GM12801 (cell line): ENCODE measurements at regions not wholly inside any gene's neighbourhood (a gene's known extent, or its start where the extent isn't known, plus 50 kb on each side); places are given as distances from the start of the nearest gene placed in this dataset.

Experiments used
- TF ChIP-seq, protein P1 (sequence below): IDR thresholded peaks from one replicate; pipeline ENCODE4 v1.5.1; 2011; ENCODE audit warnings: control low read depth; ENCODE audit not compliant: insufficient read length; ENCODE audit errors: extremely low read depth

DNA sequence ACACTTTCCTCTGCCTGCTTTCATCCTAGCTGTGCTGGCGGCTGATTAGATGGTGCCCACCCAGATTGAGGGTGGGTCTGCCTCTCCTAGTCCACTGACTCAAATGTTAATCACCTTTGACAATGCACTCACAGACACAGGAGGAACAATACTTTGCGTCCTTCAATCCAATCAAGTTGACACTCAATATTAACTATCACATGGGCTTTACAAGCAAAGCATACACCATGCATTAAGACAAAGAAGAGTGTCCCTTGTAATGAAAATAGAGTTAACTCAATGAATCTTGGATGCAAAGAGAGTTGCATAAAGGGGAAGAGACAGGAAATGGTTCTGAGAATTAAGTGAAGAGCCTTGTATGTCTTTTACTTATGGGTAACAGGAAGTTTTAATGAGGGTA is 298.7 kb upstream of the BRINP1 start:
- TF ChIP-seq, protein P1, sequence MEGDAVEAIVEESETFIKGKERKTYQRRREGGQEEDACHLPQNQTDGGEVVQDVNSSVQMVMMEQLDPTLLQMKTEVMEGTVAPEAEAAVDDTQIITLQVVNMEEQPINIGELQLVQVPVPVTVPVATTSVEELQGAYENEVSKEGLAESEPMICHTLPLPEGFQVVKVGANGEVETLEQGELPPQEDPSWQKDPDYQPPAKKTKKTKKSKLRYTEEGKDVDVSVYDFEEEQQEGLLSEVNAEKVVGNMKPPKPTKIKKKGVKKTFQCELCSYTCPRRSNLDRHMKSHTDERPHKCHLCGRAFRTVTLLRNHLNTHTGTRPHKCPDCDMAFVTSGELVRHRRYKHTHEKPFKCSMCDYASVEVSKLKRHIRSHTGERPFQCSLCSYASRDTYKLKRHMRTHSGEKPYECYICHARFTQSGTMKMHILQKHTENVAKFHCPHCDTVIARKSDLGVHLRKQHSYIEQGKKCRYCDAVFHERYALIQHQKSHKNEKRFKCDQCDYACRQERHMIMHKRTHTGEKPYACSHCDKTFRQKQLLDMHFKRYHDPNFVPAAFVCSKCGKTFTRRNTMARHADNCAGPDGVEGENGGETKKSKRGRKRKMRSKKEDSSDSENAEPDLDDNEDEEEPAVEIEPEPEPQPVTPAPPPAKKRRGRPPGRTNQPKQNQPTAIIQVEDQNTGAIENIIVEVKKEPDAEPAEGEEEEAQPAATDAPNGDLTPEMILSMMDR: no peak

DNA sequence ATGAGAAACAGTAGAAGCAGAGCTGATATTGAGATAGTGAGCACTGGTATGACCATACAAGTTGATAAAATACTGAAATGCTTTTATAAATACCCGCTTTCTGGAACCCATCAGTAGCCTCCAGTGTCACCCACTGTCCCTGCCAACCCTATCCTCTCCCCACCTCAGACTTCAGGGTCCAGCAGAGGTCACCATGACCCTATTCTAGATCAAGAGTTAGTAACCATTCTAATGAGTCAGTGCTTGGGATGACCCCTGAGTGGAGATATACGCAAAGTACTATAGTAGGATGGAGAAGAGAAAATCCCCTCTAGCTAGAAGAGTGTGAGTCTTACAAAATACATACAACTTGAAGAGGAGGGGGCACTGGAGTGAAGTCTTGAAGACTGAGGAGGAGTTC is 297.9 kb upstream of the BRINP1 start:
- TF ChIP-seq, protein P1: no peak

DNA sequence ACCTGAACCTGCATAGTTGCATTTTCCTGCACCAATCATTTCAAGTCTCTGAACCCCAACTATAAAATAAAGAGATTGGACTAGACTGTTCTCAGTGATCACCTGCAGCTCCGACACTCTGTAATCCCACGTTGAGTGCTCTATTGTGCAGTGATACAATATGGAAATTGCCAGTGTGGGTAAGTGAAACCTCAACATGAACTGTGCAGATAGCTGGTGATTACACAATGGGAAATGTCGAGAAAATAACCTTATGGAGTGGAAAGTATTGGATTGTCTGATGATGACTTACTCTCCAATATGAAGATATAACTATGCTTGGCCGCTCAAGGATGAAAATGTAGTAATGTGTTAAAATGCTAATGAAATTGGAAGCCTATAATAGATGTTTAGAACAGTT is 293.1 kb upstream of the BRINP1 start:
- TF ChIP-seq, protein P1: no peak

DNA sequence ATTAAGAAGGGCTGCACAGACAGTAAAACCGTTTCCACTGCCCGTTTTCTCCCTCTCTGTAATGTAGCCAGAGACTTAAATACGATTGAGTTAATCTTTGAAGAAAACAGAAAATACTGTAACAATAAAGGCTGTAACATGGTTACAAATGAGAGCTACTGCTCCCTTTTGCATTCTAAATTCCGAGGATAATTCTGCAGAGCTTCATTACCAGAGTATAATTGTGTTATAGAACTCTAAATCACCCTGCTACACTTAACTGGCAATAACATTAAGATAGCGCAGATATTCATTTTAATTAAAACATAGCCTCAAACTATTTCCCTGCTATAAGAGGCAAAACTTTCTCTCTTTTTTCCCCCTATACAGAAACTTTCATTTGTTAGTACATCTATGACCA is 283.7 kb upstream of the BRINP1 start:
- TF ChIP-seq, protein P1: no peak

DNA sequence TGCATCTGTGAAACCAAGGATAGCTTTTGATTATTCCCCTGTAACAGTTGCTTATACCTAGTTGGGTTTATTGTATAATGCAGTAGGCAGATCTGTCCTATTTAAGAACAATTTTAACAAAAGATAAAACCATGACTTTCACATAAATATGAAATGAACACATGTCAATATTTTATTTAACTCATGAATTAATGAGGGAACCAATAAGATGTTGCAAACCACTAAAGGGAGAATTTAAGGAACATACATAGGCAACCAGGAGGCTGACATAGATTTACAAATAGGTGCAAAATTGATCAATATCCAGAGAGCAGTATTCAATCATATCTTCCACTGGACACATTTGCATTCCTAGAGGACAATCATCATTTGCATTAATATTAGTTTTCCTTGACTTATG is 280.0 kb upstream of the BRINP1 start:
- TF ChIP-seq, protein P1: no peak

DNA sequence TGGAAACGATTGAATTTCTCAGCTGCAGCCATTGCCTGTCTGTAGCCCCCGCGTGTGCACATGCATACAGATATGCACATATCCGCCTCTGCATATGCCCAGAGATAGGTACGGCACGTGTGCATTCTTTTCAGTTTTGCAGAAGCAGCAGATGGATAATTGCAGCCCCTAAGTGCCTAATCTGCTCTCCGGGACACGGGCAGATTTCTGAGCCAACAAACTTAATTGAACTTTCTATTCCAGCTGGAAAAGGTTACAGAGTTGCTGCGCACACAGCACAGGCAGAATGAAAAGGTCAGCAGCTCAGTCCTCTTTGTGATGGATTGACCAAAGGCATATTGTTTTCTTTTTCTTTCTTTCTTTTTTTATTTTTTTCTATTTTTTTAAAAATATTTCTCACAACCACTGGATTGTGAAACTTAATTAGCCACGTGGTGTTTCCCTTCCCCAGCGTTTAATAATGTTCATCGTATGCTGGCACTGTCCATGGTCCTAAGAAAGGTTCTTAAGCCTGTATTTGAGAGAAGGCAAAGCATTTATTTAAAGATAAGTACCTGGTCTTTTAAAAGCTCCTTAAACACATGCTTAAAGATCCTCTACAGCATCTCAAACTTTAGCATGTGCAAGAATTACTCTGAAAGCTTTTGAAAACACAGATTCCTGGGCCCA is 270.2 kb upstream of the BRINP1 start:
- TF ChIP-seq, protein P1: no peak

DNA sequence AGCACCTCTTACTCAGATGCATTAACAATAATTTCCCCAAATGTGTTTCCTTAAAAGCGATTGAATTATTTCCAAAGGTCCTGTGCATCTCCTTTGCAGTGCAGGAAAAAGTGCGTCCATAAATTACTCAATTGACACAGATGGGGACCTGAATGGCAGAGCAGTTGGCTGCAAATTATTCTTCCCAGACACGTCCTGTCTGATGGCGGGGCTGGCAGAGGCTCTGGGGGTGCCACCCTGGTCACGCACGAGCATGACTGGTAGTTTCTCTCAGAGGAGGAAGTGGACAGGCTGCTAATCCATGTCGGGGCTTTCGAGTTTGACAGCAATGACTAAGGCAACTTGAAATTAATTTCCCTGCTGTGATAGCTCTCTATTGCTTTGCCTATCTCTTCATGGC is 264.8 kb upstream of the BRINP1 start:
- TF ChIP-seq, protein P1: no peak
